ENCODE measurements at regions not wholly inside any gene's neighbourhood (a gene's known extent, or its start where the extent isn't known, plus 50 kb on each side); places are given as distances from the start of the nearest gene placed in this dataset.

DNA sequence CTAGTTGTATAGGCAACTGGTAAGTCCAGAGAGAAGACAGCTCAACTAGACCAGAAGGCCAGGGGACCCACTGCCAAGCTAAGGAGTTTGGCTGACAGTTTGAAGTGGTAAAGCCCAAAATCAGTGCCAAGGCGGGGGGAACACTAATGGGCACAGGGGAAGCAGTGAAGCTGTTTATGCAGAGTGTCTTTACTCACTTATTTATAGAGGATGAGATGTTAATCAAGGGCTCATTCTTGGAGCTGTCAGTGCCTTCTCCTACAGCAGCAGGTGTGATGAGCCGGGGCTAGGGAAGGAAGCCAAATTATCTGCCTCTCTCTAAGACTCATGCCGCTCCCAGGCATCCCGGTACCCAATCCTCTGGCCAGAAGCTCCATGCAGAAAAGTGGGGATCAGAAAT, 75.2 kb upstream of the GALNT10 start:
- H3K4me3 ChIP-seq (ENCODE audit: low read length): no peak overlapping the region
- TF ChIP-seq, protein P1, sequence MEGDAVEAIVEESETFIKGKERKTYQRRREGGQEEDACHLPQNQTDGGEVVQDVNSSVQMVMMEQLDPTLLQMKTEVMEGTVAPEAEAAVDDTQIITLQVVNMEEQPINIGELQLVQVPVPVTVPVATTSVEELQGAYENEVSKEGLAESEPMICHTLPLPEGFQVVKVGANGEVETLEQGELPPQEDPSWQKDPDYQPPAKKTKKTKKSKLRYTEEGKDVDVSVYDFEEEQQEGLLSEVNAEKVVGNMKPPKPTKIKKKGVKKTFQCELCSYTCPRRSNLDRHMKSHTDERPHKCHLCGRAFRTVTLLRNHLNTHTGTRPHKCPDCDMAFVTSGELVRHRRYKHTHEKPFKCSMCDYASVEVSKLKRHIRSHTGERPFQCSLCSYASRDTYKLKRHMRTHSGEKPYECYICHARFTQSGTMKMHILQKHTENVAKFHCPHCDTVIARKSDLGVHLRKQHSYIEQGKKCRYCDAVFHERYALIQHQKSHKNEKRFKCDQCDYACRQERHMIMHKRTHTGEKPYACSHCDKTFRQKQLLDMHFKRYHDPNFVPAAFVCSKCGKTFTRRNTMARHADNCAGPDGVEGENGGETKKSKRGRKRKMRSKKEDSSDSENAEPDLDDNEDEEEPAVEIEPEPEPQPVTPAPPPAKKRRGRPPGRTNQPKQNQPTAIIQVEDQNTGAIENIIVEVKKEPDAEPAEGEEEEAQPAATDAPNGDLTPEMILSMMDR (conservative IDR thresholded peaks at IDR 0.05; ENCODE audit: low read length): no peak
- no peak for DNase-seq (ENCODE audit: low read depth)

GRCh38 chr5:154117050-154117449, 73.5 kb upstream of the GALNT10 start:
- TF ChIP-seq, protein P1 (conservative IDR thresholded peaks at IDR 0.05; ENCODE audit: low read length): no peak
- H3K4me3 ChIP-seq (ENCODE audit: low read length): no peak overlapping the region
- DNase-seq (ENCODE audit: low read depth): no peak

DNA sequence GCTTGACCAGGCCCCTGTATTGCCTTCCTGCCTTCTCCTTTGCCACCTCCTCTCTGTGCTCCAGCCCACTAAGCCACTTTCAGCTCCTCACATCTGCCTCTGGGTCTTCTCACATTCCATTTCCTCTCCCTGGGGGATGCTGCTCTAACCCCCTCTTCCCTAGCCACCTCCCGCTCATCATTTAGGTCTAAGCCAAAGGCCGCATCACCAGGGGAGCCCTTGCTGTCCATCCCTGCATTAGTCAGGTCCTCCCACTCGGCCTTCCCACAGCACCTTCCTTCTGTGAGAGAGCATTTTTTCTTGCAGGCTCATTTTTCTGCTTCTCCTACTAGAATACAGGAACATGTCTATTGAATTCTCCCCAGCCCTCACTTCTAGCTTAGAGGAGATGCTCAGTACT, 72.6 kb upstream of the GALNT10 start:
- no peak for DNase-seq (ENCODE audit: low read depth)
- no peak overlapping the region for H3K4me3 ChIP-seq (ENCODE audit: low read length)
- TF ChIP-seq, protein P1 (conservative IDR thresholded peaks at IDR 0.05; ENCODE audit: low read length): no peak

GRCh38 chr5:154118385-154118784, 72.1 kb upstream of the GALNT10 start:
- no peak overlapping the region for H3K4me3 ChIP-seq (ENCODE audit: low read length)
- TF ChIP-seq, protein P1 (conservative IDR thresholded peaks at IDR 0.05; ENCODE audit: low read length): no peak

DNA sequence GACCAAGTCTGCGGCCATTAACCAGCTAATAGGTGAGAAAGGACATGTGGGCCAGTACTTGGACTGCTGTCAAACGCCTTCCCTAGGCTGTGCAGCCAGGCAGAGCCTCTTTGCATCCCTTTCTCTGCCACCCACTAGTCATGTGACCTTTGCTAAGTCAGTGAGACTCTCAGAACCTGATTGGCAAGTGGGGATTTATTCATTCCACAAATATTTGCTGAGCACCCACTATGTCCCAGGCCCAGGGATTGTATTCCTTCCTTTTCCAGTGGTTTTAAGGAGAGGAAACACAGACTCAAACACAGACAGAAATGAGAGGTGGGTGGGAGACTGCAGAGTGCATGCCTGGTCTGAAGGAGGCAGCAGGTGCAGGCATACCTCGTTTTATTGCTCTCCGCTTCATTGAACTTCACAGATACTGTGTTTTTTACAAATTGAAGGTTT, 71.6 kb upstream of the GALNT10 start:
- TF ChIP-seq, protein P1 (conservative IDR thresholded peaks at IDR 0.05; ENCODE audit: low read length): no peak
- H3K4me3 ChIP-seq (ENCODE audit: low read length): no peak overlapping the region
- DNase-seq (ENCODE audit: low read depth): no peak

More at GRCh38 chr5:154118385-154118784, 72.1 kb upstream of the GALNT10 start:
- no peak for DNase-seq (ENCODE audit: low read depth)

- H3K4me3 ChIP-seq (ENCODE audit: low read length): no peak overlapping the region
- no peak for DNase-seq (ENCODE audit: low read depth)
- TF ChIP-seq, protein P1 (conservative IDR thresholded peaks at IDR 0.05; ENCODE audit: low read length): no peak
These were observed 61.5 kb upstream of the GALNT10 start for GRCh38 chr5:154129013-154129412.

GRCh38 chr5:154129921-154130320, 60.6 kb upstream of the GALNT10 start:
- DNase-seq (ENCODE audit: low read depth): no peak
- TF ChIP-seq, protein P1 (conservative IDR thresholded peaks at IDR 0.05; ENCODE audit: low read length): no peak
- no peak overlapping the region for H3K4me3 ChIP-seq (ENCODE audit: low read length)

Measured in AG10803 (cell line).